C4-2B (cell line): ENCODE measurements at regions not wholly inside any gene's neighbourhood (a gene's known extent, or its start where the extent isn't known, plus 50 kb on each side); places are given as distances from the start of the nearest gene placed in this dataset.

Source experiments
- CTCF ChIP-seq: fragments of 450-650 bp; conservative IDR thresholded peaks from 2 replicates; pipeline ENCODE4 v1.5.1; 2017; ENCODE audit warnings: mild to moderate bottlenecking
- ZFX ChIP-seq: fragments of 450-650 bp; IDR thresholded peaks from 2 replicates; pipeline ENCODE4 v1.6.1; 2017

- TF ChIP-seq CTCF (no peak), ZFX (no peak)
Observed at GRCh38 chr10:29876008-29876555, 183.3 kb downstream of the JCAD start.
